Superior temporal gyrus (tissue), 1 donor: ENCODE measurements at regions not wholly inside any gene's neighbourhood (a gene's known extent, or its start where the extent isn't known, plus 50 kb on each side); places are given as distances from the start of the nearest gene placed in this dataset.
"Not testable (repeated sequence)": the region's sequence is repeated elsewhere in the genome, so short reads cannot be mapped to it uniquely, and the experiment has no call there.

Experiments
- DNase-seq: peaks from one replicate; pipeline ENCODE4 v3.0.0-alpha.2; 2016; ENCODE audit errors: extremely low spot score

DNA sequence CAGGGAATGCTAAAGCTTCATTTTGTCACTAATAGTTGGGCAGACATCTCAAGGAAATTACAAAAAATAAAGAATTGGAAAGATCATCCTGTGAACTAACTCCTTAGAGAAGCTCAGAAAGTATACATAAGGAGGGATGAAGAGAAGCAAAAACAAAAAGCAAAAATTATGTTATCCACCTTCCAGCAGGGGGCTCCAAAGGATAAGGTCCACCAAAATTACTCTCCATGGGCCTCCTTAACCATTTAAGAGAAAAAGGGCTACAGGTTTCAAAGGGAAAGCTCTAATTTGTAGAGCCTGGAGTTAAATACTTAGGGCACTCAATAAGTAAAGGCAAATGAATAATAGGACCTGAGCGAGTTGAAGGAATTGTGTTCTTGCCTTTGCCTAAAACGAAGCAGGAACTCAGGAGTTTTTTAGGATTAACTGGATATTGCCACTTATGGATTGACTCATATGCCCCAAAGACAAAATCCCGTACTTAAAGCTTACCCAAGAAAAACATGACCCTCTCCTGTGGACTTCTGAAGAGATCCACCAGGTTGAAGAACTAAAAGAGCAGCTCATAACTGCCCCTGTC lies 1167.9 kb downstream of the DSC3 start:
- peak; percentile 54 for DNase-seq

DNA sequence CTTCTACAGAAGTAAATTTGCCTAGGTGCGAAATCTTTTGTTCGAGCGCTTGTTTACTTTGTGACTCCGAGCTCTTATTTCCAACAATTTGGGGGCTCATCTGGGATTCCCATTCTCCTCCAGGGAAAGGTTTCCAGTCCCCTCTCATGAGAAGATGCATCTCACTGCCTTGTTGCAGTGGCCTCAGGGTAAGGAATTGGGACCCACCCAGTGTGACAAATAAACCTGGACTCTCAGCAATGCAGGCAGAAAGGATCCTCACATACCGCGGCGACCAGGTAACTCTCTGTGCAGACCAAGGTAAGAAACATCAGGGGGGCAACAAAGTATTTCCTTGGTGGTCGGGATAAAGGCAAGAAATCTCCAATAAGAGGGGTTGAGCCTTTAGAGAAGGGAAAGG lies 1169.3 kb downstream of the DSC3 start:
- DNase-seq: no peak

DNA sequence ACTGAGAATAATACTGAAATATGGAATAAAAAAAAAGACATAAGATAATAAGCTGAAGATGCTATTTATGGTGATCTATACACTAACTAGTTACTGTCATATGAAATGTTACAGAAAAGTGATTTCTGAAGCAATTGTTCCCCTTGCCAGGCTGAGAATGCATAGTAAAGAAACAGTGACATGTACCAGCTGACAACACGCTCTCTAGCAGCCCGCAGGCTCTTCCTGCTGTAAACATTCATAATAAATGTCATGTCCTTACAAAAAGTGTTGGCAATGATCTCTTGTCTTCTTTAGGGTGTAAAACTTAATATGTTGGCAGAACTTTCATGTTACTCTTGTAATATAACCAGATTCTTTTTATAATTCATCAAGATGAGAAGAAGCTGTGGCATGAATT lies 1171.3 kb downstream of the DSC3 start:
- no peak for DNase-seq

DNA sequence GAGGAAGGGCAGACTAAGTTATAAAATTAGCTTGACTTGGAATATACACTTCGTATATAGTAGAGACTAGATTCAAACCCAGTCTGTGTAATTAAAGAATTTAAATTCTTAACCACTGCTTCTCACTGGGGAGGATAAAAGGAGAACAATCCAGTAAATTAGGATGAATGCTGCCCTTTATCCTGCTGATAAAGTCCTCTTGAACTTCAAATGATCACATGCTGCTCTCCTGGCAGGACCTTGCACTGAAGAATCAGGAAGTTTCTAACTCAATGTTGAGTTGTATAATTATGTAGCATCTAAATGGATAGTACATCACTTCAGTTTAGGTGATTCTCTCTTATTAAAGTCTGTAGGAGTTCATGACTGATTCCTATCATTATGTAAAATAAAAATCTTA lies 1179.7 kb downstream of the DSC3 start:
- DNase-seq: no peak

DNA sequence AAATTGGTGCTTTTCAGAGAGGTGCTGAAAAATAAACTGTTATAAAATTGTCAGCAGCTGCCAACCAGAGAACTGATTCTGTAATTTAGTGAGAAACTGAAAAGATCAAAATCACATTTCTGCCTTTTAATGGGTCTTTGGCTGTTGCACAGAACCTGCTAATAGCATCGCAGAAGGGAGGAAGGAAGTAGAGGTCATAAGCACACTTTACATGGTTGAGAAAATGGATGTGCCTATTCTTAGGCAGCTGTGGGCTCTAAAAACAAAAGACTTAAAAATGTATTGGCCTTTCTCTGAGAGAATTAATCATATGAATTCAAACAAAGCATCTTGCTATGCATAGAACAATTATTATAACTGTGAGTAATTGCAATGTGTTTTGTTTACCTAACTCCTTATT lies 1186.9 kb downstream of the DSC3 start:
- DNase-seq: no peak

DNA sequence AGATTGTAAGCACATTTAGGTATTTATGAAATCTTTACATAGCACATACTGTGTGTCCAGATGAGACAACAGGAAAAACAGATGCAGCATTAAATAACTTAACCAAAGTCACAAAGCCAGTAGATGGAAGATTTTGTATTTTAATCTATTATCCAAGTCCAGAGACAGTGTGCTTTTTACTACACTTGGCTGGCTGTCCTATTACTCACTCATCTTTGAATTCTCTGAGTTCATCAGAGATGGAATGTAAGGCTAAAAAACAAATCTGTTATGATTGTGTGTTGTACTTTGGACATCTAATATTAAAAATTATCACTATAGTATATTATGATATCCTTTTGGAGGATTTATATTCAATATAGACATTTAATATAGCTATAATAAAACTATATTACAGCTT lies 1189.4 kb downstream of the DSC3 start:
- DNase-seq: no peak

DNA sequence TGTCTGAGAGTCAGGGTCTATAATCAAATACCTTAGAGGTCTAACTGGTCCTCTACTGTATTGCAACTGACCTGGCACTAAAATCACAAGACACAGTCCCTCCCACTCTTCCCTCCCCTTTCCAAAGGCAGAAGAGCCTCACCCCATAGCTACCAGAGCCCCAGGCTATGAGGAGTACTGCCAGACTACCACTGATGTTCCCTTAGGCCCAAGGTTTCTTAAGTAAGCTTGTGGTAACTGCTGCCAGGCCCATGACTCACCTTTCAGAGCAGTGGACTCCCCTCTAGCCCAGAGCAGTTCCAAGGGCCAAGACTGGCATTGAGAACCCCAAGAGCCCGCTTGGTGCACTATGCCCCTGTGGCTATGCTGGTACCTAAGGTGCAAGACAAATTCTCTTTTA lies 1193.4 kb downstream of the DSC3 start:
- DNase-seq: no peak

DNA sequence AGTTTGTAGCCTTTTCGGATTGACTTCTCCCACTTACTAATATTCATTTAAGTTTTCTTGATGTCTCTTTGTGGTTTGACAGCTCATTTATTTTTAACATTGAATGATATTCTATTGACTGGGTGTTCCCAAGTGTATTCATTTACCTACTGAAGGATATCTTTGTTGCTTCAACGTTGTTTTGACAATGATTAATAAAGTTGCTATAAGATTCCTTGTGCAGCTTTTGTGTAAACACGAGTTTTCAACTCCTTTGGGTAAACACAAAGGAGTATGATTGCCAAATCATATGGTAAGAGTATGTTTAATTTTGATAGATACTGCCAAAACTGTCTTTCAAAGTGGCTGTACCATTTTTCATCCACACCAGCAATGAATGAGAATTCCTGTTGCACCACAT lies 1200.9 kb downstream of the DSC3 start:
- DNase-seq: no peak

DNA sequence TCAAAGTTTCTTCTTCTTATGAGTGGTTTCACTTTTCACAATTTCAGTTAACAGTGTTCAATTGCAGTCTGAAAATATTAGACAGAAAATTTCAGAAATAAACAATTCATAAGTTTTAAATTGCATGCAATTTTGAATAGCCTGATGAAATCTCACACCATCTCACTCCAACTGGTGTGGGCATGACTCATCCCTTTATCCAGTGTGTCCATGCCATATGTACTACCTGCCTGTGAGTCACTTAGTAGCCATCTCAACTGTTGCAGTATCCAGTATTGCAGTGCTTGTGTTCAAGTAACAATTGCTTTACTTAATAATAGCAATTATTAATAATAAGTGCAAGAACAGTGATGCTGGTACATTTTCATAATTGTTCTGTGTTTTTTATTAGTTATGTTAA lies 1202.5 kb downstream of the DSC3 start:
- DNase-seq: peak; percentile 17

DNA sequence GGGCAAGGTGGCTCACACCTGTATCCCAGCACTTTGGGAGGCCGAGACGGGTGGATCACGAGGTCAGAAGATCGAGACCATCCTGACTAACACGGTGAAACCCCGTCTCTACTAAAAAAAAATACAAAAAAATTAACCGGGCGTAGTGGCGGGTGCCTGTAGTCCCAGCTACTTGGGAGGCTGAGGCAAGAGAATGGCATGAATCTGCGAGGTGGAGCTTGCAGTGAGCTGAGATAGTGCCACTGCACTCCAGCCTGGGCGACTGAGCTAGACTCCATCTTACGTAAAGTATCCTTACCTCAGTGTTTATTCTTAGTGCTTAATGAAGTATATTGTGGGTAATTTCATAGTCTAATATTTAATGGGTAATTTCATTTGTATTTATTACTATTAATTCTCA lies 1203.6 kb downstream of the DSC3 start:
- DNase-seq: not testable (repeated sequence)

DNA sequence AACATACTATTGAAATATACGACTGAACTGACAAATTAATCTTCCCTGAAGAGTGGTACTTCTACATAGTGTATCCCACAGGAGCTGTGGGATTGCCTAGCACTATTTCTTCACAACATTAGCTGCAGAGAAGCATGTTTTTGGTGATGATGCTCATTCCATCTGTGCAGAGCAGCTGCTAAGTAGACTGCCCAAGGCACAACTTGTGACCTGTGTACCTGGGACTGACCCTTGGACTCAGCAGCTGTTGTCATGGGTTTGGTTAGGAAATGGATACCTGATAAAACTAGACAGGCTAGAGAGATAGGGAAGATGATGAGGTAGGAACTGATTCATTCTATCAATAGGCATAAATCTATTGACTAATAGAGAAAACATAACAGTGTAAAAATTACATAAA lies 1204.0 kb downstream of the DSC3 start:
- no peak for DNase-seq

DNA sequence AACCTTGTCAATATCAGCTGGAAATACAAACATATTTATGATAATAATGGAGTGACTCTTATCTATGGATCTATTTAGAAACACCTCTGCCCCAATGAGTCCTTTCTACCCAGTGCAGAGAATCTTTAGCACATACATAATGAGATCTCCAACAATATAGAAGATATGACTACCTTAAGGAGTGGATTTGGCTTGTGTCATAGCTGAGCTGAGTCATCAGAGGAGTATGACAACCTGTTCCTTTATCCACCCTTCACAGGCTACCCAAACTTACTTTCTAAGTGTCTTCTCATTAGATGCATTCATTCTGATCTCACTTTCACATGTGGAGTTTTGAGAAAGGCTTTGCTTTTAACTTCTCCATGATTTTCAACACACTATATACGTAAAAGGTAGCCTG lies 1218.9 kb downstream of the DSC3 start:
- DNase-seq: no peak

DNA sequence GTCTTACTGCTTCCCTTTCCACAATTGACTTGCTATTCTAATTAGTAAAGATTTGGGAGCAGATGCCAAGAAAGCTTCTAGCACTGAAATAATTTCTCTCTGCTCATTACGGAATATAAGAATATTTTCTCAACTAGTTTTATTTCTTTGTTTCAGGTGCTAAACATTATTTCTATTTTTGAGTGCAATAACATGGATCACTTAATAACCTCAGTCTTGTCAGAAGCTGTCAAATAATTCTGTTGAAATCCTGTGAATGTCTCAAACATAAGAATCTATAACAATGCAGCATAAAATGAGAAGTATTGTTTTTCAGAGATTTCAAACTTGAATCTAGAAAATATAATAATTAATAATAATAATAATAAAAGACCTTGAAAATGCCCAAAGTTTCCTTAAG lies 1221.0 kb downstream of the DSC3 start:
- no peak for DNase-seq

DNA sequence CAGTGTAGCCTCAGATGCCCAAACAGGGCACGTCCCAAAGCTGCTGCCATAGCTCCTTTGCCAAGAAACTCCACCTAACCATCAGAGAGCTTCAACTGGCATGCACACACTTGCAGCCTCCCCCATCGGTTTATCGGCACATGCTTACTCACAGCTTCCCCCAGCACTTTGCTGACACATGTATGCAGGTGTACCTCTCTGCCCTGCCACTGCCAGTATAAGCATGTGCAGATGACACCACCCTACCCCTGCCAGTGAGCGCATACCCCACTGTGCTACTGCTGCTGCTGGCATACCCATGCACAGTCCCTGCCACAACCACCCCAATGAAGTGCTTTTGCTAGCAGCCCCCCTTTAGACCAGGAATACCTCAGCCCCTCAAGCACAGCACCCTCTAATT lies 1231.0 kb downstream of the DSC3 start:
- DNase-seq: no peak

DNA sequence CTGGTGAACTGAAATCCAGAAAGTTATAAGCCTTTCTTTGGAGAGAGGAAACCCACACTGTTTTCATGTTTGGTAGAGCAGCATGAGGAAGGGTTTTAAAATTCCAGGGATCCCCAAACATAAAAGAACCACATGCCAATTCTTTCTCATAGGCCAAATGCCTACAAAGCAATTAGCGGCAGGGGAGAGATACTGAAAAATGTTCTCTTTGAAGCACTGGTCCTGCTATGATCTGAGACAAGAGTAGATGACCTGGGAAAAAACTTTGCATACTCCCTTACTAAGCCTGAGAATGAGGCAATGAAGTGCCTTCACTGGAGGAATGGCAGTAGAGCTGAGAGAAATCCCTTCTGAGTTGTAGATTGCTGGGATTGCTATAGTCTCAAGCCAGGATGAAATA lies 1261.7 kb downstream of the DSC3 start:
- no peak for DNase-seq

DNA sequence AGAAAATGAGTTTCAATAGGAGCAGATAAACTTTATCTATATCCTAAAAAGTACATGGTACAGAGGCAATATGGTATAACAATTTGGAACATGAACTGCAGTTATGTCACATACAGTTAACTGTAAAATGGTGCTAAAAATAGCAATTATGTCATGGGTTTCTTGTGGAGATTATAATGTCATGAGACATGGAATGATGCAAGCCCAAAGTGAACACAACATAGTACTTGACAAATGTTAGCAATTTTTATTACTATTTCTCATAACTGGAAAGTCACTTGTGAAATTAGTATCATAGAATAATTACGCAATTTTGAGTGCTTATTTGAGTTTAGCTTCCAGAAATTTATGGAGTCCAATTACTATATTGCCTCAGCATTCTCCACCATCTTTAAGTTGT lies 1263.4 kb downstream of the DSC3 start:
- no peak for DNase-seq

DNA sequence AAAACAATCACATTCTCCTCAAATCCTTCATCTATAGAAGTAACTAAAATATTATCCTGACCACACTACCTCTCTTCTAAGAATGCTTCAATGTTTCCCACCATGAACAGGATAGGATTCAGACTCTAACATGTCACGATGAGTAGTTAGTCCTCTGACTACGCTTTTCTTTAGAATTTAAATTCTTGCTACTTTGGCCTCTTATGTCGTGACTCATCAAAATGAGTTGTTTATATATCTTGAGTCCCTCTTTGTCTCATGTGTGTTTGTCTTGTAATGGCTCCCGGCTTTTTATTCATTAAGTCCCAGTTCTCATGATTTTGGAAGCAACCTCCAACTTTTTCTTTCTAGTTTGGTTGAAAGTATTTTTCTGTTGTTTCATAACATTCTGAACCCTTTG lies 1289.2 kb downstream of the DSC3 start:
- DNase-seq: no peak

DNA sequence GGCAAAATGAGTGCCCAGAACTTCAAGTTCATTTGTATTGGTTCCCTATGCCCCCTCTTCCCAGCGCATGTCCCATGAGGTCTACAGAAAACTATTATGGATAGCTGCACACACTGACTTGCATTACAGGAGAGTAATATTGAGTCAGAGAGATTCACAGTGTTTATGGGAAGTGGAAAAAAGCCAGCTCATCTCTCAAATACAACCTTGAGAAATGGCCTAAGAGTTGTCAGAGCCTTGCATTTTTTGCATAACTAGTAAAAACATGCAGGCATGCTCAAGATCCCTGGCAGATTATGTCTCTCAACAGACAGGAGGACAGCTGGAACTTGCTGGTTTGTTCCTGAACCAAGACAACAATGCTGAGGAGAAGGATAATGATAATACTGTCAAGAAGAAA lies 1292.8 kb downstream of the DSC3 start:
- DNase-seq: no peak

DNA sequence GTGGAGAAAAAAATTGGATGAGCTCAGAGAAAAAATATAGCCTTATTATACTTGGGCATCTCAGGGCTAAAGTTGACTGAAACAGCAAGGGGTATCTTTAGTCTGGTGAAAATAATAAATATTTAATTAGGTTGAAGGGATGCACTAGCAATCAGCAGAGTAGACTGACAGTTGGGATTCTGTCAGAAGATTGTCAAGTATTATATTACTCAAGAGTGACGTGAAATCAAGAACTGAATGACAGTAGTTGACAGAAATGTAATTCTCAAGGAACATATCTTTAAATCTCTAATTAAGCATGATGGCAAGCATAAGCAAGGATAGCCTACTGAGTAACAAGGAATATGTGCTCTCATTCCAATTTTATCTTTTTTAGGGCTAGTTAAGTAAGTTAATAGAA lies 1301.1 kb downstream of the DSC3 start:
- no peak for DNase-seq

DNA sequence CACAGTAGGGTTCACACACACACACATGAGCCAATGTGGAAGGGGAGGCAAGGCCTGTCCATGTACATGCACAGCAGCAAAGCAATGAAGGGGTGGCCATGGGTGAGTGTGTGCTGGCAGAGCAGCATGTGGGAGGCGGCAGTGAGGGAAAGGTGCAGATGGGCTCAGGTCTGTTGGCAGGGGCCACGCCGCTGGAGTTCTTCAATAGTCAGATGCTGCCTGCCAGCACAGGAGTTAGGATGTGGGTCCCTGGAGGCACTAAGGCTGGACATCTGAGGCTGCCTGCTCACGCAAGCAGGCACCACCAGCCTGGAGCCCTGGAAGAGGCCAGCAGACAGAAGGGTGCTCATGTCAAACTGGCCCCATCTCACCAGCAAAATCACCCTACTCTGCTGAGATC lies 1304.9 kb downstream of the DSC3 start:
- no peak for DNase-seq

DNA sequence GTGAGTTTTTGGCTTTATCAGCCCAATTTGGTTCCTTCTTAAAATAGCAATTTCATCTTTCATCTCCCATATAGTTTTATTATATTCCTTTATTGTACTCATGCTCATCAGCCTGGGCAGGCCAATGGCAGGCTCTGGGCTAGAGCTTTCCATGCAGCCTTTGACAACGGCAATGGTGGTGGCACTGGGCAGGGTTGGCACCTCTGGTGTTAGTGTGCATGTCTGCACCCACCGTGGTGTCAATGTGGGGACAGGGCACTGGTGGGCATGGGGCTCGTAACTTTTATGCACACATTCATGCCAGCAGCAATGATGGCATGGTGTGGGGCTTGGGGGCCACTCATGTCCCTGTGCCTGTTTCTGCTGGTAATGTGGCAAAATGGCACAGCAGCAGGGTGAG lies 1305.4 kb downstream of the DSC3 start:
- DNase-seq: no peak

DNA sequence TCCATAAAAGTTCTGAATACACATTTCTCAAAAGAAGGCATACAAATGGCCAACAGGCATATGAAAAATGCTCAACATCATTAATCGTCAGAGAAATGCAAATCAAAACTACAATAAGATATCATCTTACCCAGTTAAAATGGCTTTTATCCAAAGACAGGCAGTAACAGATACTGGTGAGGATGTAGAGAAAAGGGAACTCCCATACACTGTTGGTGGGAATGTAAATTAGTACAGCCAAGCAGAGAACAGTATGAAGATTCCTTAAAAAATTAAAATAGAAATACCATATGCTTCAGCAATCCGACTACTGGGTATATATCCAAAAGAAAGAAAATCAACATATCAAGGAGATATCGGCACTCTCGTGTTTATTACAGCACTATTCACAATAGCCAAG lies 1312.5 kb downstream of the DSC3 start:
- no peak for DNase-seq

DNA sequence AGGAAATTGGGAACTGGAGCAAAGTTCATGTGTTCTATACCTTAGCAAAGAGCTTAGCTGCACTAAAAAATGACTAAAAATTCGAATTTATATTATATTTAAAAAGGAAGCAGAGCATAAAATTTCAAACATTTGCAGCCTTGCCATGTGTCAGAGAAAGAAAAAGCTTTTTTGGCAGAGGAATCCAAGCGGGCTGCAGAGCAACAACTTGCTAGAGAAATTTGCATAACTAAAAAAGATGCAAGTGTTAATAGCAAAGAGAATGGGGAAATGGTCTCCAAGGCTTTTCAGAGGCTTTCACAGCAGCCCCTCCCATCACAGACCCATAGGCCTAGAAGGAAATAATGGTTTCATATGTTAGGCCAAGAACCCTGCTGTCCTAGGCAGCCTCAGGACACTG lies 1315.9 kb downstream of the DSC3 start:
- DNase-seq: peak; percentile 30

DNA sequence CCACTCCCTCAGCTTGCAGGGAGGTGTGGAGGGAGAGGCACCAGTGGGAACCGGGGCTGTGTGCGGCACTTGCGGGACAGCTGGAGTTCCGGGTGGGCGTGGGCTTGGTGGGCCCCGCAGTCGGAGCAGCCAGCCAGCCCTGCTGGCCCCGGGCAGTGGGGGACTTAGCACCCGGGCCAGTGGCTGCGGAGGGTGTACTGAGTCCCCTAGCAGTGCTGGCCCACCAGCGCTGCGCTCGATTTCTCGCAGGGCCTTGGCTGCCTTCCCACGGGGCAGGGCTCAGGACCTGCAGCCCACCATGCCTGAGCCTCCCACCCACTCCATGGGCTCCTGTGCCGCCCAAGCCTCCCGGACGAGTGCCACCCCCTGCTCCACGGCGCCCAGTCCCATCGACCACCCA lies 1319.1 kb downstream of the DSC3 start:
- not testable (repeated sequence) for DNase-seq

DNA sequence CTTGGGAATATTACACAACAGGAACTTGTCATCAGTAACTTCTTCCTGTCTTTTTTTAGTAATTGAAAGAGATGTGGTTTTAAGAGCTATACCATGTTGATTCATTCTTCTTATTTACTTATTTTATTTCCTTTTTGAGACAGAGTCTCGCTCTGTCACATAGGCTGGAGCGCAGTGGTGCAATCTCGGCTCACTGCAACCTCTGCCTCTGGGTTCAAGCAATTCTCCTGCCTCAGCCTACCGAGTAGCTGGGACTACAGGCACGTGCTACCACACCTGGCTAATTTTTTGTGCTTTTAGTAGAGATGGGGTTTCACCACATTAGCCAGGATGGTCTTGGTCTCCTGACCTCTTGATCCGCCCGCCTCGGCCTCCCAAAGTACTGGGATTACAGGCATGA lies 1326.6 kb downstream of the DSC3 start:
- not testable (repeated sequence) for DNase-seq
